ENCODE measurements at regions not wholly inside any gene's neighbourhood (a gene's known extent, or its start where the extent isn't known, plus 50 kb on each side); places are given as distances from the start of the nearest gene placed in this dataset.

DNA sequence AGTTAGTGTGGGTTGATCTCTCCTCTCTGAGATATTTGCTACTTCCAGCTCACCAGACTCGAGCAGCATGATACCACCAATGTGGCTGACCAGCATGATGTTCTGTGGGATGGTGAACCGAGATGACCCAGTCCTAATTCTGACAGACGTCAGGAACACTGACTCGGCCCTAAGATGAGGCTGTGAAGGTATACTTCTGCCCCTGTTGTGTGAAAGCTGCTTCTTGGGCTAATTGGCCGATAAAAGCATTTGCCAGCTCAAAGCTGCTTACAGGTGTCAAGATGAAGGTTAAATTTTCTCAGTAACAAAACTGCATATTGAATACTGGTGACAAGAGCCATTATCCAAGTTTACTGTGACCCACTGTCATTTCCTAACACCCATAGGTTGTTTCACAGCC lies 151.4 kb downstream of the BRD1 start:
- TF ChIP-seq, protein P1, sequence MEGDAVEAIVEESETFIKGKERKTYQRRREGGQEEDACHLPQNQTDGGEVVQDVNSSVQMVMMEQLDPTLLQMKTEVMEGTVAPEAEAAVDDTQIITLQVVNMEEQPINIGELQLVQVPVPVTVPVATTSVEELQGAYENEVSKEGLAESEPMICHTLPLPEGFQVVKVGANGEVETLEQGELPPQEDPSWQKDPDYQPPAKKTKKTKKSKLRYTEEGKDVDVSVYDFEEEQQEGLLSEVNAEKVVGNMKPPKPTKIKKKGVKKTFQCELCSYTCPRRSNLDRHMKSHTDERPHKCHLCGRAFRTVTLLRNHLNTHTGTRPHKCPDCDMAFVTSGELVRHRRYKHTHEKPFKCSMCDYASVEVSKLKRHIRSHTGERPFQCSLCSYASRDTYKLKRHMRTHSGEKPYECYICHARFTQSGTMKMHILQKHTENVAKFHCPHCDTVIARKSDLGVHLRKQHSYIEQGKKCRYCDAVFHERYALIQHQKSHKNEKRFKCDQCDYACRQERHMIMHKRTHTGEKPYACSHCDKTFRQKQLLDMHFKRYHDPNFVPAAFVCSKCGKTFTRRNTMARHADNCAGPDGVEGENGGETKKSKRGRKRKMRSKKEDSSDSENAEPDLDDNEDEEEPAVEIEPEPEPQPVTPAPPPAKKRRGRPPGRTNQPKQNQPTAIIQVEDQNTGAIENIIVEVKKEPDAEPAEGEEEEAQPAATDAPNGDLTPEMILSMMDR (IDR thresholded peaks at IDR 0.05) = no peak
- no peak for TF ChIP-seq POLR2A (IDR thresholded peaks at IDR 0.05)

Measured in heart left ventricle (tissue), 13 donors.